ENCODE measurements at regions not wholly inside any gene's neighbourhood (a gene's known extent, or its start where the extent isn't known, plus 50 kb on each side); places are given as distances from the start of the nearest gene placed in this dataset.
"Not testable (repeated sequence)": the region's sequence is repeated elsewhere in the genome, so short reads cannot be mapped to it uniquely, and the experiment has no call there.

- no peak for DNase-seq
Measured at GRCh38 chr5:72760259-72760658, 56.2 kb upstream of the TNPO1 start.

DNA sequence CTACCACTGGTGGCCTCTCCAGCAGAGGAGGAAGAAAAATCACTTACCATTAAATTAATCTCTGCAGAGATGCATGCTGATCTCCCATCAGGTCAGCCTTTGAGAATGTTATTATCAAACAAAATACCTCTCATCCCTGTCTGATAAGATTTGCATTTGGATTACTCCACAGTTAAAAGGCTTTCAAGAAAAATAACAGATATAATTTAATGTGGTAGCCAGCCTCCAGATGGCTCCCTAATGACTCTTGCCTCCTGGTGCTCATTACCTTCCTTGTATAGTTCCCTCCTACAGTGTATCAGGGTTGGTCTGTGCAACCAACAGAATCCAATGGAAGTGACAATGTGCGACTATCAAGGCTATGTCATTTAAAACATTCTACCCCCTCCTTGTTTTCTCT is 63.6 kb upstream of the TNPO1 start:
- DNase-seq, result no peak

GRCh38 chr5:72749362-72749997 is 67.0 kb upstream of the TNPO1 start:
- DNase-seq, result no peak

- DNase-seq, result no peak
Measured at GRCh38 chr5:72747826-72748225, 68.6 kb upstream of the TNPO1 start.

DNA sequence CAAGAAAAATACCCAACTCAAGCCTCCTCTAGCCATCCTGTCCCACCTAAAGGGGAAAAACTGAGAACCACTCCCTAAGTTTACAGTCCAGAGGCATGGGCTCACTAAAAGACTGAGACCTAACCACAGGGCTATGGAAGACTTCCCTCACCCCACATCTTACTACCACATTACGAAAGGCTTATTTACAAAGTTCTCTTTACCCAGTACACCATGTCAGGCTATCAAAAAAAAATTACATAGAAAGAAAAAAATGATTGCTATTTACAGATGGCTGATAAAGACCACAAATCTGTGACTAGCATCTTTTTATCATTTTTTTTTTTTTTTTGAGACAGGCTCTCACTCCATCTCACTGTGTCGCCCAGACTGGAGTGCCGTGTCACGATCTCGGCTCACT is 69.7 kb upstream of the TNPO1 start:
- no peak for DNase-seq

DNA sequence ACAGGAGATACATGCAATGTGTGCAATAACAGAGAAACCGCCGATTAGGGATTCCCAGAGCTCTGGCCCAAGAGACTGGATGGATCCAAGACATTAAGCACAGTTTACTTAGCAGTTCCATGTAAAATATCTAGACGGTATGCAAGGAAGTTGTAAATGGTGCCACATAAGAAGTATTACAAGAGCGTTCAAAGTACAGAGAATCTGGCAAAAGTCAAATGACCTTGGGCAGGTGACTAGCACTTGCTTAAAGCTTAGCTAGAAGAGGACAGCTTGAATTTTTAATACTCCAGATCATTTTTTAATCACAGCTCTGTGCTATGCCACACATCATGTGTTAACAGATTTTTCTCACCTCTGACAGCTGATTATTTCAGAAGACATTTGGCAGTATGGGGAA is 72.3 kb upstream of the TNPO1 start:
- no peak for DNase-seq

DNA sequence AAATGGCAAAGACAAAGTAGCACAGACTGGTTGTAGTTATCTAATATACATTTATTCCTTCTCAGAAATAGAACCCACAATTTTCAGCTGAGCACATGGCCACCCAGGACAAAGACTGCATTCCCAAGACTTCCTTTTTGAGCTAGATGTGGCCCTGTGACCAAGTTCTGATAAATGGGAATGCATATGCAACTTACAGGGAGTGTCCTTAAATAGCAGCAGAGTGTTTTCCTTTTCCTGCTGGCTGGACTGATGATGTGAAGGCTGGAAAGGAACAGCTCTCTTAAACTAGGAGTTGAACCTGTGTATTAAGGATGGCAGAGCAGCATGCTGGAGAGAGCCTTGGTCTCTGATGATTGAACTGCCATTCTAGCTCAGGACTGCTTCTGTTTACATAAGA is 74.7 kb upstream of the TNPO1 start:
- no peak for DNase-seq

GRCh38 chr5:72733810-72734209 is 82.7 kb upstream of the TNPO1 start:
- no peak for DNase-seq

- no peak for DNase-seq
Measured at GRCh38 chr5:72723581-72723980, 92.9 kb upstream of the TNPO1 start.

DNA sequence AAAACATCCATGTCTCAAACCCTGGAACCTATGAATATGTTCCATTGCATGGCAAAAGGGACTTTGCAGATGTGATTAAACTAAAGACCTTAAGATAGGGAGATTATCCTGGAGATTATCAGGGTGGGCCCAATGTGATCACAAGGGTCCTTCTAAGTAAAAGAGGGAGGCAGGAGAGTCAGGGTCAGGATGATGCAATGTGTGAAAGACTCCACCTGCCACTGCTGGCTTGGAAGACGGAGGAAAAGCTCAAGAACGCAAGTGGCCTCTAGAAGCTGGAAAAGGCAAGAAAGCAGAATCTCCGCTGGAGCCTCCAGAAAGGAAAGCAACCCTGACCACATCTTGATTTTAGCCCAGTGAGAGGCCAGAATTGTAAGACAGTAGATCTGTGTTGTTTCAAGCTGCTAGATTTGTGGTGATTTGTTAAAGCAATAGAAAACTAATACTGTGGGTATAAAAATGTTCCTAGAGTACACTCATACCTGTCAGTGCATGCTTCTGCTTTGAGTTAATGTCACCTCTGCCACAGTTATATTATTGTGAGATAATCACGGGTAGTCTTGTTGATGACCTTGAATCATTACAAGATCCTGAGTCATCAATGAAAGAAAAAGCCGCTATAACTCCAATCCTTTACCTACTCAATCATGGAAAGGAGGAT is 93.5 kb upstream of the TNPO1 start:
- no peak for DNase-seq

DNA sequence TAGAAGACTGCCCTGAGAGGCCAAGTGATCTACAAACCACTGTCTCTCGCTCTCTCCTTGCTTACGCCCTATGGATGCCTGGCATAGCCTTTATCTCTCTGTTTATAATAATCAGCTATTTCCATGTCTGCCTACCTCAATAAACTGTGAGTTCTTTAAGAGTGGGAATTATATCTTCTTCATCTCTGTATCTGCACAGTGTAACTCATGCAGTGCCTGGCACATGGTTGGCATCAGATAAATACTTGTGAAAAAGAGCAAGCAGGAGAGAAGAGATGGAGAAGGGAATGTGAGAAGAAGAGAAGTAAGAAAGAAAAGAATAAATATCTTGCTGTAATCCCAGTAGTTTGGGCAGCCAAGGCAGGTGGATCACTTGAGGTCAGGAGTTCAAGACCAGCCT is 94.6 kb upstream of the TNPO1 start:
- no peak for DNase-seq

- no peak for DNase-seq
Measured at GRCh38 chr5:72720205-72720604, 96.3 kb upstream of the TNPO1 start.

GRCh38 chr5:72711351-72711750 is 105.1 kb upstream of the TNPO1 start:
- no peak for DNase-seq

- no peak for DNase-seq
Measured at GRCh38 chr5:72709341-72709740, 107.1 kb upstream of the TNPO1 start.

DNA sequence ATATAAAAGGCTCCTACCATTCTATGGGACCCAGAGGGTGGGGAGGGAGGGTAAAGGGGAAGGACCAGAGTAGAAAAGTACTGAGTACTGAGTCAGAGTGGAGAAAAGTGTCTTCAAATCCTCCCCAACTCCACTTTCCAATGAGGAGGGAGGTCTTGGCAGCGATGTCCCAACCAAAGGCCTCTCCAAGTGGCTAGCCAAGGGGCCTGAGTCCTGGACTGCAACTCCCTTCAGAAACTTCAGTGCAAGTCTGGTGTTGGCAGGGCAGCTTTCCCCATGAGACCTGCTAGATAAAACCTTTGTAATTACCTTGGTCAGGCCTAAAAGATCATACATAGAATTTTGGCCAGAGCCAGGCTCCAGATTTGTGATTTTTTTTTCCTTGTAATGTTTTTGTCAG is 111.3 kb upstream of the TNPO1 start:
- no peak for DNase-seq

DNA sequence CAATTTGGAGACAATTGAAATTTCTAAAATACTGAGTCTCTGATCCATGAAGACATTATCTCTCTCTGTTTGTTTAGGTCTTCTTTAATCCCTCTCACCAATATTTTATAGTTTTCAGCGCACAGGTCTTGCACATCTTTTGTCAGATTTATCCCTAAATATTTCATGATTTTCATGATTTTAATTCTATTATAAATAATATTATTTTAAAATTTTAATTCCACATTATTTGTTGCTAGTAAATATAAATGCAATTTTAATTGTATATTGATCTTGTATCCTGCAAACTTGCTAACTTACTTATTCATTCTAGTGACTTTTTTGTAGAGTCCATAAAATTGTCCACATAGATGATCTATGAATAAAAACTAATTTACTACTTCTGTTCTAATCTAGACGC is 112.6 kb upstream of the TNPO1 start:
- DNase-seq, result no peak

GRCh38 chr5:72702881-72703434 is 113.5 kb upstream of the TNPO1 start:
- DNase-seq, result no peak

GRCh38 chr5:72702105-72702504 is 114.4 kb upstream of the TNPO1 start:
- DNase-seq, result not testable (repeated sequence)

DNA sequence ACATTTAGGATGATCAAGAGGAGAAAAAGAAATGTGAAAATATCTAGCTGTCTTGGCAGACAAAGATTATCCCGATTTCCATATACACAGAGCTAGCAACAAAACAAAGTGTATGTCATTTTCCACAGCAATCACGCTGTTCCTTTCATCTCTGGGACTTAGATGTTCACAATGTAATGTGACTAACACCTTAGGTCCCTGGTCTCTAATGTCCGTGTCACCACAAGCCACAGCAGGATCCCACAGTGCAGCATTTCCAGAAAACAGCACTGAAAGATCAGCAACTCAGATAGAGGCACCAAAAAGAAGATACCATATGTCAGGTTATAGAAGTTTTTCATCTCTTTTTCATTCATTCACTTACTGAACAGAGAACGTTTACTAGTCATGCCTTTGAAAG is 118.0 kb upstream of the TNPO1 start:
- no peak for DNase-seq

DNA sequence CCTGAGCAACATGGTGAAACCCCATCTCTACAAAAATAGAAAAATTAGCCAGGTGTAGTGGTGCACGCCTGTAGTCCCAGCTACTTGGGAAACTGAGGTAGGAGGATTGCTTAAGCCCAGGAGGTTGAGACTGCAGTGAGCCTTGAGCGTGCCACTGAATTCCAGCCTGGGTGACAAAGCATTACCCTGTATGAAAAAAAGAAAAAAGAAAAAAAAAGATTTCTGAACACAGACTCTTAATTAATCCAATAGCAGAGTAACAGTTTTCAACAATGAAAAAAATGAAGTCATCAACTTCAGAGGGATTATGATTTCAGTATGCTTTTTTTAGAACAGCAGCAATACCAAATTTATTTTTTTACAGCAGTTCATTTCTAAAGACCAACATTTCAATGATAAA is 118.8 kb upstream of the TNPO1 start:
- no peak for DNase-seq

GRCh38 chr5:72695659-72696058 is 120.8 kb upstream of the TNPO1 start:
- no peak for DNase-seq

- DNase-seq, result no peak
Measured at GRCh38 chr5:72694856-72695255, 121.6 kb upstream of the TNPO1 start.

- no peak for DNase-seq
Measured at GRCh38 chr5:72693546-72694205, 122.8 kb upstream of the TNPO1 start.
